Ishikawa (cell line): ENCODE measurements at regions not wholly inside any gene's neighbourhood (a gene's known extent, or its start where the extent isn't known, plus 50 kb on each side); places are given as distances from the start of the nearest gene placed in this dataset.

ENCODE experiments used
- CEBPB ChIP-seq: IDR thresholded peaks from 2 replicates; pipeline ENCODE4 v1.6.1; 2012
- CREB1 ChIP-seq: IDR thresholded peaks from 2 replicates; pipeline ENCODE4 v1.6.1; 2012; ENCODE audit warnings: low read depth
- EP300 ChIP-seq: IDR thresholded peaks from 2 replicates; pipeline ENCODE4 v1.6.1; 2012; ENCODE audit warnings: borderline replicate concordance
- FOXM1 ChIP-seq: IDR thresholded peaks from 2 replicates; pipeline ENCODE4 v1.6.1; 2012; ENCODE audit warnings: low read depth, borderline replicate concordance
- NFIC ChIP-seq: IDR thresholded peaks from 2 replicates; pipeline ENCODE4 v1.6.1; 2012
- RAD21 ChIP-seq: IDR thresholded peaks from 2 replicates; pipeline ENCODE4 v1.6.1; 2012; ENCODE audit warnings: low read depth
- TAF1 ChIP-seq: IDR thresholded peaks from 2 replicates; pipeline ENCODE4 v1.6.1; 2012; ENCODE audit warnings: low read depth, mild to moderate bottlenecking
- TCF12 ChIP-seq: IDR thresholded peaks from 2 replicates; pipeline ENCODE4 v1.6.1; 2012; ENCODE audit warnings: low read depth
- TEAD4 ChIP-seq: IDR thresholded peaks from 2 replicates; pipeline ENCODE4 v1.6.1; 2012
- YY1 ChIP-seq: IDR thresholded peaks from 2 replicates; pipeline ENCODE4 v1.6.1; 2012; ENCODE audit warnings: low read depth
- TF ChIP-seq, protein P1 (sequence below): IDR thresholded peaks from 2 replicates; pipeline ENCODE4 v1.6.1; 2012
- TF ChIP-seq, protein P2 (sequence below): IDR thresholded peaks from 2 replicates; pipeline ENCODE4 v1.6.1; 2012
- TF ChIP-seq, protein P3 (sequence below): IDR thresholded peaks from 2 replicates; pipeline ENCODE4 v1.6.1; 2012; ENCODE audit warnings: low read depth, mild to moderate bottlenecking

DNA sequence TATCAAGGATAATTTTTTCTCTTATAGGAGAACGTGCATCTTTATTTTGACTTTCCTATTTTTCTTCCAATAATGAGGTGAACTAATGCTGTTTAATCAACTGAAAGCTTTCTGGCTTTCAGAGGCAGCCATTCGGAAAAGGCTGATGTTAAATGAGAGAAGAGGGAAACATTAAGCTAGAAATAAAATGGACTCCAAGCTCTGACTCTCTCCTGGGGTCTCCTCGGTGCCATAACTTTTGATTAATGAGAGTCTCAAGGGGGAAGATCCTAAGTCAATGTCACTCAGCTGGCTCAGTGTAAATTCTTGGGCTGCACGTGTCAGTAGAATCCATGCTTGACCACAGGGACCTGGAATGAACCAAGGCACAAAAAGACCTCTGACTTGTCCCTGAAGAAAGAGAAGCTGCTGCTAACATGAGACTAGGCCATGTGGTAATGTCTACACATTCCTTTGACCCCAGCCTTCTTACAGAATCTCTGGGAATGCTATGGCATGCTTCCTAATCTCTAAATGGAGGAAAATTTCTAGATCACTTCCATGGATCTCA is 152.2 kb upstream of the RFC3 start:
- no peak for TF ChIP-seq CREB1
- no peak for TF ChIP-seq RAD21
- TF ChIP-seq, protein P1, sequence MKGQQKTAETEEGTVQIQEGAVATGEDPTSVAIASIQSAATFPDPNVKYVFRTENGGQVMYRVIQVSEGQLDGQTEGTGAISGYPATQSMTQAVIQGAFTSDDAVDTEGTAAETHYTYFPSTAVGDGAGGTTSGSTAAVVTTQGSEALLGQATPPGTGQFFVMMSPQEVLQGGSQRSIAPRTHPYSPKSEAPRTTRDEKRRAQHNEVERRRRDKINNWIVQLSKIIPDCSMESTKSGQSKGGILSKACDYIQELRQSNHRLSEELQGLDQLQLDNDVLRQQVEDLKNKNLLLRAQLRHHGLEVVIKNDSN, result no peak
- no peak for TF ChIP-seq EP300
- no peak for TF ChIP-seq TEAD4
- no peak for TF ChIP-seq YY1
- TF ChIP-seq, protein P2, sequence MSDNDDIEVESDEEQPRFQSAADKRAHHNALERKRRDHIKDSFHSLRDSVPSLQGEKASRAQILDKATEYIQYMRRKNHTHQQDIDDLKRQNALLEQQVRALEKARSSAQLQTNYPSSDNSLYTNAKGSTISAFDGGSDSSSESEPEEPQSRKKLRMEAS, result no peak
- TF ChIP-seq NFIC, result no peak
- TF ChIP-seq TAF1, result no peak
- TF ChIP-seq TCF12, result no peak
- TF ChIP-seq FOXM1, result no peak
- TF ChIP-seq, protein P3, sequence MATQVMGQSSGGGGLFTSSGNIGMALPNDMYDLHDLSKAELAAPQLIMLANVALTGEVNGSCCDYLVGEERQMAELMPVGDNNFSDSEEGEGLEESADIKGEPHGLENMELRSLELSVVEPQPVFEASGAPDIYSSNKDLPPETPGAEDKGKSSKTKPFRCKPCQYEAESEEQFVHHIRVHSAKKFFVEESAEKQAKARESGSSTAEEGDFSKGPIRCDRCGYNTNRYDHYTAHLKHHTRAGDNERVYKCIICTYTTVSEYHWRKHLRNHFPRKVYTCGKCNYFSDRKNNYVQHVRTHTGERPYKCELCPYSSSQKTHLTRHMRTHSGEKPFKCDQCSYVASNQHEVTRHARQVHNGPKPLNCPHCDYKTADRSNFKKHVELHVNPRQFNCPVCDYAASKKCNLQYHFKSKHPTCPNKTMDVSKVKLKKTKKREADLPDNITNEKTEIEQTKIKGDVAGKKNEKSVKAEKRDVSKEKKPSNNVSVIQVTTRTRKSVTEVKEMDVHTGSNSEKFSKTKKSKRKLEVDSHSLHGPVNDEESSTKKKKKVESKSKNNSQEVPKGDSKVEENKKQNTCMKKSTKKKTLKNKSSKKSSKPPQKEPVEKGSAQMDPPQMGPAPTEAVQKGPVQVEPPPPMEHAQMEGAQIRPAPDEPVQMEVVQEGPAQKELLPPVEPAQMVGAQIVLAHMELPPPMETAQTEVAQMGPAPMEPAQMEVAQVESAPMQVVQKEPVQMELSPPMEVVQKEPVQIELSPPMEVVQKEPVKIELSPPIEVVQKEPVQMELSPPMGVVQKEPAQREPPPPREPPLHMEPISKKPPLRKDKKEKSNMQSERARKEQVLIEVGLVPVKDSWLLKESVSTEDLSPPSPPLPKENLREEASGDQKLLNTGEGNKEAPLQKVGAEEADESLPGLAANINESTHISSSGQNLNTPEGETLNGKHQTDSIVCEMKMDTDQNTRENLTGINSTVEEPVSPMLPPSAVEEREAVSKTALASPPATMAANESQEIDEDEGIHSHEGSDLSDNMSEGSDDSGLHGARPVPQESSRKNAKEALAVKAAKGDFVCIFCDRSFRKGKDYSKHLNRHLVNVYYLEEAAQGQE, result no peak
- no peak for TF ChIP-seq CEBPB
